Fibroblast of skin of scalp (primary cell): ENCODE measurements at regions not wholly inside any gene's neighbourhood (a gene's known extent, or its start where the extent isn't known, plus 50 kb on each side); places are given as distances from the start of the nearest gene placed in this dataset.
"Not testable (repeated sequence)": the region's sequence is repeated elsewhere in the genome, so short reads cannot be mapped to it uniquely, and the experiment has no call there.

Experiments
- DNase-seq: peaks from one replicate; pipeline ENCODE4 v3.0.0-alpha.2; 2013

DNA sequence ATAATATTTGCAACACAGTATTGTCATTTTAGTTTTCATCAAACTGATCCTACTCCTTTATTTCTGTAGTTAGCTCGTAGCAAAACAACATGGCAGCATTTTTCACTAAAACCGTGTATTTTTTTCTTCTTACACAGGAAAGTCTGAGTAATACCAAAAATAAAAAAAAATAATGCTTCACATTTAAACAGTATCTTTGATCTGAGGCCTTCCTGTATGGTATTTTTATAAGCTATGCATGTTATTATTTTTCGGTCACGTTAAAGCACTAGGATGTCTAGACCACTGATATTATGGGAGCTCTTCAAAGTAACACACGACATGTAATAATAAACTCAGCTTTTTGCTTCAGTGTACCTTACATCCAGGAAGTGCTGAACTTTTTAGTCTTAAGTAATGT lies 94.1 kb upstream of the SRD5A3 start:
- DNase-seq = no peak

DNA sequence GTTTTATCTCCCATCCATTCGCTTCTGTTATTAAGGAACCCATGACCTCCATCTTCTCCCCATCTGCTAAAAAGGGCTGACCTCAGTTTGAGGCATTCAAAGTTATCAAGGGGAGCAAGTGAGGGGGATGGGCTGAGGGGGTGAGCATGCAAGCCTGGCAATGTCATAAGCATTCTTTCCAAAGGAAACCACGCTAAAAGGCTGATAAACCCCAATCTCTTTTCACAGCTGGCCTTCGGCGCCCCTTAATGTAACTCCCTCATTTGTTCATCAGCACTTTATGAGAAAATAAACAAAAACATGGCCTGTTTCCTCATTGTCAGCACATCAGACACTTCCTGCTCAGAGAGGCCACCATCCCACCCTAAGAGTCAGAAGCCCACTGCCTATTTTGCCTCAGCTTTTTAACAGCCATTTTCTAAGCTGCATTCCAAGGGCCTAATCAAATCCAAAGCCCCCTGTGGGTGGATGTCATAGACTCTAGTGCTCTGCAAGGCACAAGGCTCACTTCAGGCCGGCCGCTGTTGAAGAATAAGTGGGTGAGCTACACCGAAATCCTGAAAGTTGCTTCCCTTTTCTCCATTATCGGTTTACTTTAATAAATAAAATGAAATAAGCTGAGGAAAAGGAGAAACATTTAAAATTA lies 92.0 kb upstream of the SRD5A3 start:
- DNase-seq = no peak

DNA sequence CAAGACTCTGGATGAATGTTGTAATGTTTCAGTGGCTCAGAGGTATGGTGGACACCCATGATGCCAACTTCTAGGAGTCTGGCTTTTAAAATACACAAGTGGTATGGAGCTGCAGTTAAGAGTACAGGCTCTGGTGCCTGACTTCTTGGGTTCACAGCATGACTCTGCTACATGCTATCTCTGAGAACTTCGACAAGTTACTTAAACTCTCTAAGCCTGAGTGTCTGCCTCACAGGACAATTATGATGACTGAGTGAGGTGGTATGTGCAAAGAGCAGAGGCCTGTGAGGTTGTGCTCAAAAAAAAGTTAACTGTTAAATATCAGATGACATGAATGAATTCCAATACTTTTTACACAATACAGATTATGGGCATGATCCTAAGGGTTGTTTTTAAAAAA lies 90.9 kb upstream of the SRD5A3 start:
- DNase-seq = peak; percentile 82

DNA sequence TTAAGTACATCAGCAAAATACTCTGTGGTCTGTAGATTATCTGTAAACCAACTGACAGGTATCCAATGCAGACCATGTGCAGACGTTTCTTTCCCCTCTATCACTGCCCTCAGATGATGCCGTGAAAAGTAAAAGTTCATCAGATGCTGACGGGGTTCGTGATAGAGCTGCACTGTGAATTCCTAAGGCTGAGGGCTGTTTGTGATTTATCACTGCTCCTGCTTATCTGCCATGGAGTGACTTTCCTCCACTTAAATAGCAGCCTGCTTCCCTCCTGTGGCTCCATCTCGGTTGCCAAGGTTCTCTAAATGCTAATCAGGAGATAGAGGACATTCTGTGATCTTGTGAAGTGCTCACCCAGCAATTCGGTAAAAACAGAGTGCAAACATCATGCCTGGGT lies 89.3 kb upstream of the SRD5A3 start:
- DNase-seq = no peak

DNA sequence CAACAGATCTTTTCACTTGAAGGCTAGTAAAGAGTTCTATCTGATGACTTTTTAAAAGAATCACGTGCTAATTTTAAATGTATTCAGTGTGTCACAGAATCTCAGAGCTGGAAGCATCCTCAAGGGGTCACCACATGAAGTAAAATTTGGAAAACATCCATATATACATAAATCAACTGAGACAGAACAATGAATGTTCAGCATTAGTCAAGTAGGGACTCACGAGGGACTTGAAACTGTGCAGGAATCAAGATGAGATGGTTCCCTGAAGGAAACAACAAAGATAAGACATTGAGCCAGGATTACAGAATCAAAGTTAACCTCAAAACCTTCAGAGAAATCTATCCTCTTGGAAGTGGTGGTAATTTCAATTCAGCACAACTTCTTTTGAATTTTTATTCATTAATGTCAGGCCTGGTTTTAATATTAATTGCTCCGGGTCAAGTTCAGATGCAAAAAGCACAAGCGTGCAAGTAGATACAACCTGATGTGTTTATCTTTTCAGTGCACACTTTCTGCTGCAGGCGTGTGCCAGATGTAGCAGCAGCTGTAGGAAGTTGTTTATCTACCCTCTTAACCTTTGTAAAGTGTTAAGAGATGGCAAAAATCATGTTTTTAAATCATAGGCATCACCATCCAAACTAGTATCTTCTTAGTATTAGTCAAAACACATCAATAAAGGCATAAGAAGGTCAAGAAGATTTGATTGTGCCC lies 87.7 kb upstream of the SRD5A3 start:
- DNase-seq = peak; percentile 33

DNA sequence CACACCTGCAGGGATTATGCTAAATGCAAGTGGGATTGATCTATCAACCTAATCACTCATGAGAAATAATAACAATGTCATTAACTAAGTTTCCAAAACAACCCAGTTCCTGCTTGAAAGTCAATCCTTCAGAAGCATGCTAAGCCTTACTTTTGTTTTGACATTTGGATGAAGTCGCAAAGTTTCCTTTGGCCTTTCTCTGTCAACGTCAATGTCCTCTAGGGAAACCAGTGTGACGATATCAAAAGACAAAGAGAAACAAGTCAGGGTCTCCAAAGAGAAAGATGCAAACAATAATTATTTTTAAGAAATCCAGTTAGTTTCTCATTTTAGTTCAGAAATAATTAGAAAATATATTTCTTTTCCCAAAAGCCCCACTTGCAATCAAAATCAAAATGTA lies 86.7 kb upstream of the SRD5A3 start:
- DNase-seq = no peak

DNA sequence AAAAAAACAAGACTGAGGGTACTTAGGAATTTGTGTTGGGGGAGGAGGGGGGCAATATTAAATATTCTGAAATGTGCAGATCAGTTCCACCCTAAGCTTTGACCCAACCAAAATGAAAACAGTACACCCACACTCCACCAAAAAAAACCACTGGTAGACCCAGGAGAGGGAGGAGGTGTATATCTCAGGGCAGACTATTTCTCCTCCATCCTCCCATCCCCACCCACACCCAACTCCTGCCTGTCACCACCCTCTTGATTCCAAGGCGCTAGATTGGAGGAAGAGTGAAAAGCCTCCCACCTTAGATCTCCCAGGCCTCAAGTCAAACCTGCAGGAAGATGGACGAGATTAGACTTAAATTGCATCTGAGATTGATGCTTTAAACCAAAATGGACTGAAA lies 76.6 kb upstream of the SRD5A3 start:
- no peak for DNase-seq

DNA sequence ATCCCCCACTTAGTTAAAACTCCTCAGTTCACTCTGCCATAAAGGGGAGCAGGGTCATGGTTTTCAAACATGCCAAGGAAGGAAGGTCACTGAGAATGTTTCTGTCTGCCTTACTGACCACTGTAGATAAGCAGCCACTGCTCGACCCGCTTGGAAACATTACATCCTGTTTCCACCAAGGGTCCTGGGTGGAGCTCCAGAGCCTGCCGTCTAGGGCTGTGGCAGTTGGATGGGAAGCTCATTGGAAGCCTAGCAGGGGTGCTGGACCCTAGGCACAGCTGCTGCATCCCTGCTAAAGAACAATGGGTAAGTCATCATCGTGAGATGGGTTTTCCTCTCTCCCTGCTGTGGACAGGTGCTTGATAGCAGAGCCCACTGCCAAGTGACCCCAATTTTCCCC lies 76.0 kb upstream of the SRD5A3 start:
- no peak for DNase-seq

DNA sequence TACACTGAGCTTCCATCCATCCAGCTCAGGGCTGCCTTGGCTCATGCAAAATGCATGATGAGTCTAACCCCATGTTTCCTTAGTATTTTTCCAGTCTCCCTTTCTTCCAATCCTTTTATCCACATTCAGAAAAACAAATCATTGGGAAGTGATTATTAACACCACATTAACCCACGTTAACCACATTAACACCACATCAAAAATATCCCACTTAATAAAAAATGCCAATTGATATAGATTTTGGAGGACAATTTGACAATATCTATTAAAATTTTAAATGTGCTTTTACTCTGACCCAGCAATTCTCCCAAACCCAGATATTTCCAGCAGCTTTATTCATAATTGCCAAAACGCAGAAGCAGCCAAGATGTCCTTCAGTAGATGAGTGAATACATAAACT lies 75.6 kb upstream of the SRD5A3 start:
- DNase-seq = no peak

DNA sequence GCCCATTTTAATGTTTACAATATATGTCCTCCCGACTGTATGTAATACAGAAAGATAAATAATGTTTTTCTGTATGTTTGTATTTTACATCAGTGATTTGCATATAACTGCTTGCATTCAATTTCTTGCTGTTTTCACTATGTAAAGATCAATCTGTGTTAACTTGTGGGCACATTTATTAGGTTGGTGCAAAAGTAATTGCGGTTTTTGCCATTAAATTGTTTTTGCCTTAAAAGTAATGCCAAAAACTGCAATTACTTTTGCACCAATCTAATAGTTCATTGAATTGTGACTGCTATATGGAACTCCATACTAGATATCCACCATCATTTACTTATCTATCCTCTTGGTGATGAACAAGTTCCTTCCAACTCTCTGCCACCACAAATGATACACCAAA lies 73.9 kb upstream of the SRD5A3 start:
- no peak for DNase-seq

DNA sequence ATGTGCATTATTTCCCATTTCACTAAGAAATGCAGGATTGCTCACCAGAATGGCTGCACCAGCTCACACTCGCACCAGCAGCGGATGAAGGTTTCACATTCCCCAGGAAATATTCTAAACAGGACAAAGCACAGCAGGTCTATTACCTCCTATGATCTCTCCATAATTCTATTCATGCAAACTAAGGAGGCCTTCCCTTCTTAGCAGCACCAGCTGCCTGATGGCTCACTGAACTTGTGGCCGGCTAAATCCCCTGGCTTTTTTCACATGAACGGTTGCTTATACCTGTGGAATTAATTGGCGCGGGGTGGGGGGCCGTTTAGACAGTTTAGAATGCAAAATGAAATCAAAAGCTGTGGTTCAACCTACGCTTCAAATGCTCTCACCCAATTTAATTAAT lies 73.5 kb upstream of the SRD5A3 start:
- no peak for DNase-seq

DNA sequence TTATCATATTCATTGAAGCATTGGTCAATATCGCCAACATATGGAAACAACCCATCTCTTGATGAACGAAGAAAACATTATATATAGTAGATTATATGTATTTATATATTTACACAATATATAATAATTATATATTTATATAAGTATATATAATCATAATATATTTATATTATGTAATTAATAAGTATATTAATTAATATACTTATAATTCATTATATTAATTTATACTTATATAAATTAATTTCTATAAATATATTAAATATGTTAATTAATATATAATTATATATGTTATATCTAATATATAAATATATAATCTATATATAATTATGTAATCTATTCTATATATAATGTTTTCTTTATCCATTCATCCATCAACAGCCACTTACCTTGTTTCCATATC lies 69.0 kb upstream of the SRD5A3 start:
- DNase-seq = no peak

DNA sequence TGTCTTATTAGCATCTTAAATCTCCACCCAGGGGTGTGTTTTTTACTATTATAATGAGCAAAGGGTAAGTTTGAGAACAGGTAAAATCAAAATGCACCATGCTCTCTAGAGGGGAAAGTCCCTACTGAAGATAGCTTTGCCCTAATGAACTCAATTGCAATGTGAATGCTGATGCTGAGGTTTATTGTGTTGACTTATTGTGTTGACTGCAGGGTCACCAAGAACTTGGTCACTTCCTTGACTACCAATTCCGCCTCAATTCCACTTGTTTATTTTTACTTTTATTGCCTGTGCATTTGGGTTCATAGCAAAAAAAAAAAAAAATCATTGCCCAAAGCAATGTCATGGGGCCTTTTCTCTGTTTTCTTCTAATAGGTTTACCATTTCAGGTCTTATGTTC lies 67.7 kb upstream of the SRD5A3 start:
- no peak for DNase-seq

DNA sequence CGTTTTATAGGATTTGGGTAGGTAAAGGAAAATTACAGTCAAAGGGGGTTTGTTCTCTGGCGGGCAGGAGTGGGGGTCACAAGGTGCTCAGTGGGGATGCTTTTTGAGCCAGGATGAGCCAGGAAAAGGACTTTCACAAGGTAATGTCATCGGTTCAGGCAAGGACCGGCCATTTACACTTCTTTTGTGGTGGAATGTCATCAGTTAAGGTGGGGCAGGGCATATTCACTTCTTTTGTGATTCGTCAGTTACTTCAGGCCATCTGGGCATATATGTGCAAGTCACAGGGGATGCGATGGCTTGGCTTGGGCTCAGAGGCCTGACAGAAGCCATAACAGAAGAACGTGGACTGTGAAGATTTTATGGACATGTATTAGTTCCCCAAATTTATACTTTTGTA lies 65.6 kb upstream of the SRD5A3 start:
- not testable (repeated sequence) for DNase-seq

DNA sequence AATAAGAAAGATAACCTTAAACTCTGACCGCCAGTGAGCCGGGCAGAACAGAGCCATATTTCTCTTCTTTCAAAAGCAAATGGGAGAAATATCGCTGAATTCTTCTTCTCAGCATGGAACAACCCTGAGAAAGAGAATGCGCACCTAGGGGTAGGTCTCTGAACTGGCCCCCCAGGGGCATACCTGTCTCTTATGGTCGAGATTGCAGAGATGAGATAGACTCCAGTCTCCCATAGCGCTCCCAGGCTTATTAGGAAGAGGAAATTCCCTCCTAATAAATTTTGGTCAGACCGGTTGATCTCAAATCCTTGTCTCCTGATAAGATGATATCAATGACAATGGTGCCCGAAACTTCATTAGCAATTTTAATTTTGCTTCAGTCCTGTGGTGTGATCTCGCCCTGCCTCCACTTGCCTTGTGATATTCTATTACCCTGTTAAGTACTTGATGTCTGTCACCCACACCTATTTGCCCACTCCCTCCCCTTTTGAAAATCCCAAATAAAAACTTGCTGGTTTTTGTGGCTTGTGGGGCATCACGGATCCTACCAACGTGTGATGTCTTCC lies 64.8 kb upstream of the SRD5A3 start:
- DNase-seq = not testable (repeated sequence)

DNA sequence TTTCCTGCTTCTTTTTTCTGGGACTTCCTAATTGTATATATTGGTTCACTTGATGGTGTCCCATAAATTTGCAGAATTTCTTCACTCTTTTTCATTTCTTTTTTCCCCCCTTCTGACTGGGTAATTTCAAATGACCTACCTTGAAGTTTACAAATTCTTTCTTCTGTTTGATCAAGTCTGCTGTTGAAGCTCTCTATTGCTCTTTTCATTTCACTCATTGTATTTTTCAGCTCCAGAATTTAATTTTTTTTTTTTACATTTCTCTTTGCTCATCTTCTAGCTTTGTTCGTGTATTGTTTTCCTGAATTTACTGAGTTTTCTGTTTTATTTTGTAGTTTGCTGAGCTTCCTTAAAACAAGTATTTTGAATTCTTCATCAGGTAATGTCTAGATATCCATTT lies 61.7 kb upstream of the SRD5A3 start:
- no peak for DNase-seq

DNA sequence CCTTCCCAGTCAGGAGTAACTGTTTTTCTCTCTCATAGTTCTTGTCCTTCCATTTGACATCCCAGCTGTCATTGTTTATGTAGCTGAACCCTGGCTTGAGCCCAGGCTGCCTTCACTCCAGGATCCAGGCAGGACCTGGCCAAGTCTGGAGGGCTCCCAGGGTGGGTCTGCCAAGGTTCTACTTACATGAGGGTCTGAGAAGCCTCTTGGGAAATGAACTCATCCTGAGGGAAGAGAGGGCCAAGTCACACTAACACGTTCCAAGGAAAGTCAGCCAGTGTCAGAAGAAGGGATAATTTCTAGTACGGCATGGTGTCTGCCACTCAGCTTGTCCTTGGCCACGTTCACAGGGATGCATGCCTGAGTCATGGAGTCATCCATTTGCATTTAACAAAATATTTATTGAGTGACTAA lies 54.8 kb upstream of the SRD5A3 start:
- peak; percentile 61 for DNase-seq

DNA sequence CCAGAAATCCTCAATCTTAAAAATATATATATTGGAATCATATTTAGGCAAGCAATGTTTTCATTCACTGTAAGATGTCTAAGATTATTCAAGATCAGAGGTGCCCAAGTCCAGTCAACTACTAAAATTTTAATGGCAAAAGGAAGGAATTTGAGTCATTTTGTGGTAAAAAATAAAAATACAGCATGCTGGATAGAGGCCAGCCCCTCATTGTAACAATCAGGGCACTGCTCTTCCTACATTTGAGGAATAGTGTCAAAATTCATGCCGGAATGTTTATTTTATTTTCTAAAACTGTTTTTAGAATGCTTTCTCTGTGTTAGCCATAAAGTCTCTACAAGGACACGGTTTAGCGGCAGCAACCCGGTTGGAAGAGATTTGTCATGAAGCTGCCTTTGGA lies 49.9 kb upstream of the SRD5A3 start:
- peak; percentile 66 for DNase-seq
